Left ventricle myocardium inferior (tissue), 1 donor: ENCODE measurements at regions not wholly inside any gene's neighbourhood (a gene's known extent, or its start where the extent isn't known, plus 50 kb on each side); places are given as distances from the start of the nearest gene placed in this dataset.

Experiments used
- DNase-seq: peaks from one replicate; pipeline ENCODE4 v3.0.0-alpha.2; 2020
- H3K27ac ChIP-seq: fragments of 200-600 bp; replicated peaks from 2 replicates; pipeline ENCODE4 v1.8.0; 2021
- H3K27me3 ChIP-seq: fragments of 200-600 bp; 2 replicates; pipeline ENCODE4 v1.8.0; 2021; ENCODE audit warnings: low read depth
- H3K36me3 ChIP-seq: fragments of 200-600 bp; 2 replicates; pipeline ENCODE4 v1.8.0; 2021
- H3K4me1 ChIP-seq: fragments of 200-600 bp; 2 replicates; pipeline ENCODE4 v1.8.0; 2021
- H3K4me3 ChIP-seq: fragments of 200-600 bp; 2 replicates; pipeline ENCODE4 v1.8.0; 2021; ENCODE audit warnings: mild to moderate bottlenecking, moderate library complexity
- H3K9me3 ChIP-seq: fragments of 200-600 bp; replicated peaks from 2 replicates; pipeline ENCODE4 v1.8.0; 2021
- CTCF ChIP-seq: fragments of 200-600 bp; IDR thresholded peaks from 2 replicates; pipeline ENCODE4 v1.8.0; 2021; ENCODE audit warnings: antibody characterized with exemption, mild to moderate bottlenecking, borderline replicate concordance
- intact Hi-C: fragments of 100-400 bp; cut with micrococcal nuclease; formaldehyde crosslinking; loops from one replicate; pipeline ENCODE4 v1.11.0; 2022
- donor health status: DM: no; HTN: yes; CAD: no; lungs with severe emphysema.

GRCh38 chr14:26863736-26864135 lies 265.9 kb upstream of the NOVA1 start:
- Histone ChIP-seq H3K27me3 (no peaks in the 10 kb centered on the region), H3K4me1 (no peaks in the 10 kb centered on the region), H3K9me3 (no peaks in the 10 kb centered on the region), H3K4me3 (no peak overlapping the region), H3K36me3 (no peaks in the 10 kb centered on the region), H3K27ac (no peak overlapping the region)
- no peak for TF ChIP-seq CTCF
- DNase-seq, result no peak
- intact Hi-C loops, result no loop called here

- H3K9me3 ChIP-seq, result no peaks in the 10 kb centered on the region
- H3K27me3 ChIP-seq, result no peaks in the 10 kb centered on the region
- DNase-seq, result no peak
- no peaks in the 10 kb centered on the region for H3K4me1 ChIP-seq
- H3K4me3 ChIP-seq, result no peak overlapping the region
- no peak for TF ChIP-seq CTCF
- H3K36me3 ChIP-seq, result no peaks in the 10 kb centered on the region
- H3K27ac ChIP-seq, result no peak overlapping the region
- intact Hi-C loops, result no loop called here
Observed at GRCh38 chr14:26866721-26867120, 268.9 kb upstream of the NOVA1 start.

- TF ChIP-seq CTCF, result no peak
- H3K4me3 ChIP-seq, result no peak overlapping the region
- intact Hi-C loops, result no loop called here
- H3K9me3 ChIP-seq, result no peaks in the 10 kb centered on the region
- no peak overlapping the region for H3K27ac ChIP-seq
- no peaks in the 10 kb centered on the region for H3K36me3 ChIP-seq
- H3K27me3 ChIP-seq, result no peaks in the 10 kb centered on the region
- H3K4me1 ChIP-seq, result no peaks in the 10 kb centered on the region
- DNase-seq, result no peak
Observed at GRCh38 chr14:26867171-26867757, 269.4 kb upstream of the NOVA1 start.

- H3K4me1 ChIP-seq, result no peaks in the 10 kb centered on the region
- DNase-seq, result no peak
- no peak for TF ChIP-seq CTCF
- H3K4me3 ChIP-seq, result no peak overlapping the region
- H3K9me3 ChIP-seq, result no peaks in the 10 kb centered on the region
- H3K27me3 ChIP-seq, result no peaks in the 10 kb centered on the region
- intact Hi-C loops, result no loop called here
- no peak overlapping the region for H3K27ac ChIP-seq
- H3K36me3 ChIP-seq, result no peaks in the 10 kb centered on the region
Observed at GRCh38 chr14:26870096-26870495, 272.3 kb upstream of the NOVA1 start.

GRCh38 chr14:26870722-26871617 lies 273.1 kb upstream of the NOVA1 start:
- Histone ChIP-seq H3K9me3 (no peaks in the 10 kb centered on the region), H3K27me3 (no peaks in the 10 kb centered on the region), H3K4me1 (no peaks in the 10 kb centered on the region), H3K36me3 (no peaks in the 10 kb centered on the region), H3K4me3 (no peak overlapping the region), H3K27ac (no peak overlapping the region)
- intact Hi-C loops, result no loop called here
- TF ChIP-seq CTCF, result no peak
- DNase-seq, result no peak
